NB4 (cell line): ENCODE measurements at regions not wholly inside any gene's neighbourhood (a gene's known extent, or its start where the extent isn't known, plus 50 kb on each side); places are given as distances from the start of the nearest gene placed in this dataset.
"Not testable (repeated sequence)": the region's sequence is repeated elsewhere in the genome, so short reads cannot be mapped to it uniquely, and the experiment has no call there.

Experiments used
- DNase-seq: peaks from one replicate; pipeline ENCODE4 v3.0.0; 2010; ENCODE audit warnings: low read depth
- H3K4me3 ChIP-seq: one replicate; pipeline ENCODE4 v1.5.1; 2011; ENCODE audit warnings: mild to moderate bottlenecking, low read depth, low read length, moderate library complexity
- CTCF ChIP-seq: IDR thresholded peaks from one replicate; pipeline ENCODE4 v1.5.1; 2012; ENCODE audit warnings: low read depth, low read length
- MAX ChIP-seq: IDR thresholded peaks from 2 replicates; pipeline ENCODE4 v1.6.1; 2011; ENCODE audit warnings: low read depth, low read length
- MYC ChIP-seq: IDR thresholded peaks from 2 replicates; pipeline ENCODE4 v1.6.1; 2011; ENCODE audit warnings: low read depth, low read length
- POLR2A ChIP-seq: IDR thresholded peaks from 2 replicates; pipeline ENCODE4 v1.6.1; 2011; ENCODE audit warnings: mild to moderate bottlenecking; ENCODE audit not compliant: insufficient read length; ENCODE audit errors: extremely low read depth

GRCh38 chr21:17105932-17106331, 406.9 kb upstream of the CXADR start:
- no peak for DNase-seq
- no peak overlapping the region for H3K4me3 ChIP-seq
- TF ChIP-seq POLR2A (no peak), CTCF (no peak), MYC (no peak), MAX (no peak)

GRCh38 chr21:17114045-17114444, 398.8 kb upstream of the CXADR start:
- H3K4me3 ChIP-seq, result no peak overlapping the region
- no peak for DNase-seq
- no peak for TF ChIP-seq POLR2A
- TF ChIP-seq MYC, result no peak
- TF ChIP-seq CTCF, result no peak
- TF ChIP-seq MAX, result no peak

GRCh38 chr21:17118638-17119384, 394.0 kb upstream of the CXADR start:
- TF ChIP-seq MYC, result no peak
- TF ChIP-seq POLR2A, result no peak
- TF ChIP-seq CTCF, result no peak
- TF ChIP-seq MAX, result no peak
- no peak for DNase-seq
- H3K4me3 ChIP-seq, result no peak overlapping the region

- H3K4me3 ChIP-seq, result no peak overlapping the region
- no peak for TF ChIP-seq CTCF
- no peak for TF ChIP-seq POLR2A
- TF ChIP-seq MAX, result no peak
- no peak for TF ChIP-seq MYC
- no peak for DNase-seq
Measured at GRCh38 chr21:17119466-17120297, 393.2 kb upstream of the CXADR start.

- not testable (repeated sequence) for H3K4me3 ChIP-seq, DNase-seq
Measured at GRCh38 chr21:17127395-17127794, 385.4 kb upstream of the CXADR start.

GRCh38 chr21:17128132-17128531, 384.7 kb upstream of the CXADR start:
- H3K4me3 ChIP-seq, result no peak overlapping the region
- TF ChIP-seq POLR2A, result no peak
- no peak for TF ChIP-seq CTCF
- TF ChIP-seq MYC, result no peak
- TF ChIP-seq MAX, result no peak
- no peak for DNase-seq

- peak overlapping the region; percentile 17 for H3K4me3 ChIP-seq
- DNase-seq, result not testable (repeated sequence)
Measured at GRCh38 chr21:17139159-17139558, 373.7 kb upstream of the CXADR start.
